ENCODE measurements at regions not wholly inside any gene's neighbourhood (a gene's known extent, or its start where the extent isn't known, plus 50 kb on each side); places are given as distances from the start of the nearest gene placed in this dataset.
"Not testable (repeated sequence)": the region's sequence is repeated elsewhere in the genome, so short reads cannot be mapped to it uniquely, and the experiment has no call there.

DNA sequence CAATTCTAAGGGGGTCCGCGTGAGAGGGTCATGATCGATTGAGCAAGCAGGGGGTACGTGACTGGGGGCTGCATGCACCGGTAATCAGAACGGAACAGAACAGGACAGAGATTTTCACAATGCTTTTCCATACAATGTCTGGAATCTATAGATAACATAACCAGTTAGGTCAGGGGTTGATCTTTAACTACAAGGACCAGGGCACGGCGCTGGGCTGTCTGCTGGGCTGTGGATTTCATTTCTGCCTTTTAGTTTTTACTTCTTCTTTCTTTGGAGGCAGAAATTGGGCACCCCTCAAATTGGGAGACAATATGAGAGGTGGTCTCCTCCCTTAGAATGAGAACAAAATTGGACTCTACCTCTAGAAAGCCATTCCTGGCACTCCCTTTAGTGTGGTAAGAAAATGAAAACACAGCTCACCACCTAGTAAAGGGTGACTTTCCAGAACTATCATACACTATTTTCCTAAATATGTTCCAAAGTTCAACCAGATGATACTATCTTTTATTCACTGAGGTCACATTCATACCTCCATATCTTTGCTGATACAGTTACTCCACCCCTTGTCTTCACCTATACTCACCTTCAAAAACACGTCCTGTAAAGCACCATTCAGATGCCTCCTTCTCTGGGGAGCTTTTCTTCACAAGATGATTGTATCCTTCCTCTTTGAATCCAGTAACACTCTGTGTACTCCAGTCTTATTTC, 1058.3 kb upstream of the SLIT2 start:
- DNase-seq, result no peak

DNA sequence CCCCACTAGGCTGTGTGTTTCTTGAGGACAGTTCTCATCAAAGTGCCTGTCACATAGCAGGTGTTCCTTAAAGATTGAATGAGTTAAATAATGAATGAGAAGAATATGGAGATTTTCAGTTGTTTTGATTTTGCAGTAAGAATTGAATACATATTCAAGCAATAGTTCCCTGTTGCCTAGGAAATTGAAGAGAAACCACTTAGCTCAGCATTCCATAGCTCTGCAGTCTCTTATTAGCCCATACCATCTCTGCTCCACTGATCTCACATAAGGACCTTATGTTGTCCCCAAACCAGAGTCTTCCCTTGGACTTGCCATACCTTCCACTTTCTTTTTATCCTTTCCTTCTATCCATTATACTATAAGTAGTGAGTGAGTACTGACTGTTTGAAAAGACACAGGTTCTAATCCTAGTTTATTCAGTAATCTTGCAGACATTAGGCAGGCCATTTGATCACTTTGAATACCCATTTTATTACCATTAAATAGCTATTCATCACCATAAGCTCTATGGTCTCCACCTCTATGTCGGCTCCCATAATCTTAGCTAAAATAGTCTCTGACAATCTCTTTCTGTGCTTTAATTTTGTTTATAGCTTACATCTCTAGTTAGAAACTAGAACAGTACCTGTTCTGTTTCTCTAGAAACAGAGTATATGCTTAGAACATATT, 1059.6 kb upstream of the SLIT2 start:
- no peak for DNase-seq

DNA sequence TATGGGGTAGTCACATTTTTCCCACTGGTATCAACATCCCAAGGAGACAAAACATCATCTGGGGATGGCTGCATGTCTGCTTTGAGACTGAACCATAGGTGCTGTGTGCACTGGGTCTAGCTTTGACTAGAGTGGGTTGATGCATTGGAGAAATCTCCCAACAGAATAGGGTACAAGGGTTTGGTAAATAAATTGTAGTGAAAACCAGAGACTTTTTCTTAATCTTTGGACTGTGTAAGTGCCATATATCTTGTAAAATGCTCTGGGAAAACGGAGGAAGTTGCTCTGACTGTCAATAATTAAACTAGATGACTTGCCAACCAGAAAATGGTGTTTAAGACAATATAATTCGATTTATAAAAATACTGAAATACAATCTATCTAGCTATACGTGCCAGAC, 1064.0 kb upstream of the SLIT2 start:
- DNase-seq, result no peak

DNA sequence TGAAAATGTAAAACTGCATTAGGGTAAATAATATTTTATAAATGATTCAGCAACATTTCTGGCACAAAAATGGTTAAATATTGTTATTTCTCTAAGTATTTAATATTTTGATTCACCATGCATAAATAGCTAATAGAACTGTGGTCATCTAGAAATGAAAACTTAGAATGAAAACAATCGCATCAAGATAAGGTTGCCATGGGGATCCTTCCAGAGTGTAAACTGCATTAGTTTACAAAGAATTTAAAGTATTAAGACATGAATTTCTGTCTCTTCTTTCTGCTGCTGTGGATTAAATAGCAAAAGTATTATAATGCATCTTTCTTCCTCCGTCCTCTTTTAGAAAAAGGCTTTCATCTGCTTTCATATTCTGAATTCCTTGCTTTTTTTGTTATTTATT, 1064.6 kb upstream of the SLIT2 start:
- DNase-seq, result no peak

DNA sequence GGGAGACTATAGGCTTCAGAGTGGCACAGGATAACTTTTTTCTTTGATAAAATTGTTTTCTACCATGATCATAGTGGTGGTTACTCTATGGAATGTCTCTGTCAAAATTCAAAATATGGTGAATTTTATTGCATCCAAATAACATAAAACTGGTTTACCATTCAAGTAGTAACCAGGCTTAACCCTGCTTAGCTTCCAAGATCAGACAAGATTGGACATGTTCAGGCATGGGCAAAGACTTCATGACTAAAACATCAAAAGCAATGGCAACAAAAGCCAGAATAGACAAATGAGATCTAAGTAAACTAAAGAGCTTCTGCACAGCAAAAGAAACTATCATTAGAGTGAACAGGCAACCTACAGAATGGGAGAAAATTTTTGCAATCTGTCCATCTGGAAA, 1070.1 kb upstream of the SLIT2 start:
- not testable (repeated sequence) for DNase-seq

DNA sequence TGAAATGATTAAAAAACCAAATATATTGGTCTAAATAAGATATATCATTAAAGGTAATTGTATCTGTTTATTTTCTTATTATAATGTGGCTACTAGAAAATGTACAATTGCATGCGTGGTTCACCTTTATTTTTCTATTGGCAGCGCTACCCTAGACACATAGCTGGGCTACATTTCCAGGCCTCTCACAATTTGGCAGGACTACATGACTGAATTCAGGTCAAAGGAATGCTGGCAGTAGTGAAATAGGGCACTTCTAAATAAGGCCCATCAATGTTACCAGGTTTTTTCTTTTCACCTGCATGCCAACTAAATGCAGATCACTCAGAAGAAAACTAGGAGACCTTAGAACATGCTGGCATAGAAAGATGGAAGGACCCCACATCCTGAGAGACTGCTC, 1072.9 kb upstream of the SLIT2 start:
- DNase-seq, result no peak

DNA sequence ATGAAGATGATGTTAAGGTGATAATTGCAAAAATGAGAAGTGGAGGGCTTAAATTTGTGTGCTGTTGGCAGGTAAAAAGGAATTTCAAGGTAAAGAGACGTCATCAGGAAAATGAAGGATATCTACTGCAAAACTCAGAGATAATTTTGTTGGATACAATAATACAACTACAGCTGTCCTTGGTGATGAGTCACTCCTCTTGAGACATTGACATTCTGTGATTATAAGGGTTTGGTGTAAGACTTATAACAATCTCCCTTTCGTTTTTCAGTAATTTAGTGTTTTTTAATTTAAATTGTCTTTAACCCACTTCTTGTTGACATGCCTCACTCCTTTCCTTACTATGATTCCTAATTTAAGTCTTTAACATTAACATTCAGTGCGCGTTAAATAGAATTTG, 1074.1 kb upstream of the SLIT2 start:
- no peak for DNase-seq

DNA sequence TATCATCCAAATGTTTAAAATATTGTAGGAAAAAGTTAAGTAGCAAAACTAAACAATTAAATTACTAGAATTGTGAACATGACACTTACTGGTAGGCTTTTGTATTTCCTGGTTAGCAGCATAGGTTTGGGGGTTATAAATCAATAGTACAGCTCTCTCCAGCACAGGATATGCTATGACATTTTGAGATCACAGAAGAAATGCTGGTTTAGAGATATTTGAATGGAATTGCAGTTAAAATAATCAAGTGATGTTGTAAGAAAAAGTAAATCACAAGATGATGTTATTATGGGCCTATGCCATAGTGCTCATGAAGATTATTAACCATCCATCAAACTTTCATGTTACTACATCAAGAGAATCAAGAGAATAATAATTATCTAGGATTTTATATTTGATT, 1079.9 kb upstream of the SLIT2 start:
- DNase-seq, result no peak

DNA sequence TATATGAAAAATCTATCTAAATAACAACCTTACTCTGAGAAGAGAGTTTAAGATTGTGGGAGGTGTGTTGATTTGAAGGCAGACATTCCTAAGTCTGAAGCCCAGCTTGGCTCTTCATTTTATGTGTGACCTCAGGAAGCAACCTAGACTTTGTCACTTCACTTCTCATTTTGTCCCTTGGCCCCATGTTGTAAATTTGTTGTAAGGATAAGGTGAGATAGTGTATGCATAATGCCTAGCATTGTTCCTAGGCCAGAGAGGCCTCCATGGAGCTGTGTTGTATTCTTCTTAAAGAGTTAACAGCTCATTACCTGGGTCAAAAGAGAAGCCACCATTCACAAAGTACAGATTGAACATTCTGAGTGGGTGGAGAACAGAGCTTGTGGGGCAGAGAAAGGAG, 1084.4 kb upstream of the SLIT2 start:
- DNase-seq, result no peak

DNA sequence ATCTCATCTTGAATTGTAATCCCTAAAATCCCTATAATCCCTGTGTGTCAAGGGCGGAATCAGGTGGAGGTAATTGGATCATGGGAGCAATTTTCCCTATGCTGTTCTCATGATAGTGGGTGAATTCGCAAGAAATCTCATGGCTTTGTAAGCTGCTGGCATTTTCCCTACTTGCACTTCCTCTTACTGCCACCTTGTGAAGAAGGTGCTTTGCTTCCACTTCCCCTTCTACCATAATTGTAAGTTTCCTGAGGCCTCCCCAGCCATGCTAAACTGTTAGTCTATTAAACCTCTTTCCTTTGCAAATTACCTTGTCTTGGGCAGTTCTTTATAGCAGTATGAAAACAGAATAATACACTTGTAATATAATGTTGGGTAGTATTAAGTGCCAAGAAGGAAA, 1087.4 kb upstream of the SLIT2 start:
- DNase-seq, result no peak

DNA sequence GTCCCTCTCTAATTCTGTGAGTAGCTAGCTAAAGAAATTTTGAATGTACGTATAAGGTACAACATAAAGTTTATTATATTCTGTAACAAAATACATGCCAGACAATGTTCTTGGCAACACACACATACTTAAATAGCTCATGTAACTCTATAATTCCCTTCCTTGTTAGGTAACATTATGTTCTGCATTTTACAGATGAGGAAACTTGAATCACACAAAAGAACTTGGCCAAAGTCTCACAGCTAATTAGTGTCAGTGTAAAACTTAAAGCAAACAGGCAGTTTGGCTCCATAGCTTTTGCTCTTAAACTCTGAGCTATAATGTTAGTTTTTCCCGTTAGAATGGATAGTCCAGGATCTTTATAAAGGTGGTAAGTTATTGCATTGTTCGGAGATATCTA, 1091.8 kb upstream of the SLIT2 start:
- DNase-seq, result no peak

DNA sequence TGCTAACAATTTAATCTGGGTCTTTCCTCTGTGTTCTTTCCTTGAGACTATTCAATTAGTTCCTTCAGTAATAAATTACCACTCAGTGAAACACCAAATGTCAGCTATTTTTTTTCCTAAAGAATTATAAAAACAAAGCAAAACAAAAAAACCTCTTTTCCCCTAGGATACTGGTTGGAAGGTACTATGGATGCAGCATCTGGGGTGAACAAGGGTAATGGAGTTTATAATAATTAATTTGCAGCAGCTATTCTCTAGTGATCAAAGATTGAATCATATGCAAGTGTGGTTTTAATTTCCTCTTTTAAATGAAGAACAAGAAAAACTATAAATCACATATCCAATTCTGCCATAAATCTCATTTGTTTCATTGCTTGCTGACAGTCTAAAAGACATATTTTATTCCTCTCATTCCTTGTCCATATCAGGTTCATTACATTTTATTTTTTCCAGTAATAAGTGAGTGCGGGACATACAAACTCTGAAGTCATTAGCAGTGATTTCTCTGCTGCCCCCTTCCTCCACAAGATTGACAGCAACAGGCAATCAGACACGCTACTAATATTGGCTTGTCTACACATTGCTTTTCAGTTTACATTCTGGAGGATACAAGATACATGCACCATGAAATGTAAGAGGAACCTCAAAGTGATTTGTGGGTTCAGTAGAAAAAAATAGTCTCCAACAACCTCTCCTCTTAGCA, 1093.4 kb upstream of the SLIT2 start:
- DNase-seq, result no peak

DNA sequence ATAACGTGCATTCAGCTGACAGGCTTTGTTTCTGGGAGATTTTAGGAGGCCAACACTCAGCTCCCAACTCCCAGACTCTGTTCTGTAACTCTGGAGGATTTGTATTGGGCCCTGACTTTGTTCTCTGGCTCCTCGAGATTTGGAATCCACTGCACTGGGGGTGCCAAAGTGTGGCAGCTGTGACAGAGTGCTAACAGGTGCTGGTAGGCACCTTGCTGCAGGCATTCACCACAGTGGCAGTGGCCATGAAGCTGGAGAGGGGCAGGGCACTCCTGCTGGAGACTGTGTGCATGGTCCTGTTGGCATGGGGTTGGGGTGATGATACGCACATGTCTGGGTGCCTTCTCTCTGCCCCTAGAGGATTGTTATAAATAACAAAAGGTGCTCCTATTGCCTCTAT, 1094.9 kb upstream of the SLIT2 start:
- no peak for DNase-seq

DNA sequence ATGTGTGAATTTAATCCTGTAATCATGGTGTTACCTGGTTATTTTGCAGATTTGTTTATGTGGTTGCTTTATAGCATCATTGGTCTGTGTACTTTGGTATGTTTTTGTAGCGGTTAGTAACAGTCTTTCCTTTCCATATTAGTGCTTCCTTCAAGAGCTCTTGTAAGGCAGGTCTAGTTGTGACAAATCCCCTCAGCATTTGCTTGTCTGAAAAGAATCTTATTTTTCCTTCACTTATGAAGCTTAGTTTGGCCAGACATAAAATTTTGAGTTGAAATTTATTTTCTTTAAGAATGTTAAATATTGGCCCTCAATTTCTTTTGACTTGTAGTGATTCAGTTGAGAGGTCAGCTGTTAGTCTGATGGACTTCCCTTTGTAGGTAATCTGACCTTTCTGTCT, 1096.1 kb upstream of the SLIT2 start:
- no peak for DNase-seq

DNA sequence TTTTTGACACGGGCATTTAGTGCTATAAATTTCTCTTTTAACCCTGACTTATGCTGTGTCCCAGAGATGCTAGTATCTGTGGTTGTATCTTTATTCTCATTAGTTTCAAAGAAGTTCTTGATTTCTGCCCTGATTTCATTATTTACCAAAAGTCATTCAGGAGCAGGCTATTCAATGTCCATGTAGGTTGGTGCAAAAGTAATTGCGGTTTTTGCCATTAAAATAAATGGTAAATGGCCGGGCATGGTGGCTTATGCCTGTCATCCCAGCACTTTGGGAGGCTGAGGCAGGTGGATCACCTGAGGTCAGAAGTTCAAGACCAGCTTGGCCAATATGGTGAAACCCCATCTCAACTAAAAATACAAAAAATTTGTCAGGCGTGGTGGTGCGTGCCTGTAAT, 1097.4 kb upstream of the SLIT2 start:
- DNase-seq, result not testable (repeated sequence)

DNA sequence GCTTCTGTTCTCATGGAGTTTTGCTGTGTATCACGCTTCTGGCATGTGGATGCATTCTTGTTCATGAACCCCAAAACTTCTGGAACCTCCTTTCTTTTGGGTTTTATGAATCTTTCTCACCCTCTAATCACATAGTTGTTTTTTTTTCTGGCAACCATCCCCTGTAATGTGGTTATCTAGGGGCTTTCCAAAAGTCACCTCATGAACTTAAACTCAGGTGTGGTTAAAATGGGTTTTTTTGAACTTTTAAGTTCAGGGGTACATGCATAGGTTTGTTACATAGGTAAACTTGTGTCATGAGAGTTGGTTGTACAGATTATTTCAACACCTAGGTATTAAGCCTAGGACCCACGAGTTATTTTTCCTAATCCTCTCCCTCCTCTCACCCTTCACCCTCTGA, 1099.4 kb upstream of the SLIT2 start:
- no peak for DNase-seq

DNA sequence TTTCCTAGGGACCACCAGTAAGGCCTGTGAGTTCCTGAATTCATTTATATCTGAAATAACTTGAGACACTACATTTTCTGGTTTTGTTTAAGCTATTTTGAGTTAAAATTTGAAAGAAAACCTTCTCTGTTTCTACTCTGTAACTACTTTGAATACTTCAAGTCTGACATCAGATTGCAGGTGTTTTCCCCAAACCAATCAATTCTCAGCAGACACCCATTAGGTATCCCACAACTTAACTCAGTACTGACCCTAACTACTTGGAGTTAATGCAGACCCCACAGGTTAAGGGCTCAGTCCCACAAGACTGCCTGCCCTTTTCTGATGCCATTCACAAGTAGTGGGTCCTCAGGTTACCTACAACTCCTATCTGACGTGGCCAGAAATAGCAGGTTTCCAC, 1100.0 kb upstream of the SLIT2 start:
- DNase-seq, result no peak

DNA sequence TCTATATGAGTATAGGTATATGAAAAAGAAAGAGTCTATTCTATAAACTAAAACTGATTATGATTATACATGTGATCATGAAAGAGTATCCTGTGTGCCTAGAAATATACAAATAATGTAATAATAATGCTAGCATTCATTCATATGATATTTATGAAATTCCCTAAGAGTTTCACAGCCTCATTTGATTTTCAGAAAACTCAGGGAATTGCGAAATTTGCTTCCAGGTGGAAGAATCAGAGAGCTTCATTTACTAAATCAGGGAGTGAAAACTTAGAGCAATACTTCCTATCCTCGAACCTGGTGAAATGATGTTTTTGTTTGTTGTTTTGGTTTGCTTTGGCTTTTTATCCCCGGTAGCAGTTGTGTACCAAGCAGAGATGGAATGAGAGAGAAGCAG, 1105.7 kb upstream of the SLIT2 start:
- DNase-seq, result no peak

DNA sequence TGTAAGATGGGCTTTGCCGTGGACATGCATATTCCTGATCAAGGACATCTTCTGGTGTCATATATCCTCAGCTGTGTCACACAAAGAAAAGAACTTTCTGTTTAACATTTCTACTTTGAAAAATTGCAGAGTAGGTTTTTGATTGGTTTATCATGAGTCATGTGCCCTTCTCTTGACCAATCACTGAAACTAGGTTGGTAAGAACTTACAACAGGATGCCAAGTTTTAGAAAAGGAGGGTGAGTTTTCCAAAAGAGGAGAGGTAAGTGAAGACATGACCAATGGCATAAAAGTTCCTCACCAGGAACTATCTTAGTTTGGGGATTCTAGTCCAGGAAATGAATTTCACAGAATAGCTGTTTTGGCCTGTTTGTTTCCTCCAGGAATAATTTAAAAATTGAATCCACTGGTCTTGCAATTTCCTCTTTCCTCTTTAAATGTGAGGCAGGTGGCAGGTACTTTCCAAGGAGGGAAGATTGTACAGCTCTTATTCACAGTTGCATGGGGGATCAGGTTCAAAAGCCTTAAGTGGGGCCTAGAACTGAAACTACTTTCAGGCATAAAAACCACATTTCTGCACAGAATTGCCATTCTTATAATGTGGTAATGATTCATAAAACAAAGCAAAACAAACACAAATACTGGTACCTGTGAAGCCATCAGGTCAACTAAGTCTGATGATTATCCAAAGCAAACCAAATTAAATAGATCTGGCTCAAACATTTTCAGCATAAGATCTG, 1114.5 kb upstream of the LCORL start:
- no peak for DNase-seq

DNA sequence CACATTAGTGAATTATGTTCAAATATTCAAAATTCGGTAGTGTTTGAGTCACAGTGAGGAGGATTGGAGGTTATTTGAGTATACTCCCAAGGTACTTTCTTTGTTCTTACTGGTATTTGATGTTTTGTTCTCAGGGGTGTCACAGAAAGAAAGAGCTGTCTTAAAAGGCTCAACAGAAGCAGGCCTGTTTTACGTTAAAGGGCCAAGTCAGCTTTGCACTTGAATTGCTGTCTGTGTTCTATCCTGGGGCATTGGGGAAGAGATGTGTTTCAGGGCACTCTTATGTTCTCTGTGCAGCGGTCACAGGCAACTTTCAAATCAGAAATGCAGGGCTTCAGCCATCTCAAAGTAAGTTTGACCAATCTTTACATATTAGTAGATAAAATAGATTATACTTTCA, 1113.1 kb upstream of the LCORL start:
- DNase-seq, result no peak

DNA sequence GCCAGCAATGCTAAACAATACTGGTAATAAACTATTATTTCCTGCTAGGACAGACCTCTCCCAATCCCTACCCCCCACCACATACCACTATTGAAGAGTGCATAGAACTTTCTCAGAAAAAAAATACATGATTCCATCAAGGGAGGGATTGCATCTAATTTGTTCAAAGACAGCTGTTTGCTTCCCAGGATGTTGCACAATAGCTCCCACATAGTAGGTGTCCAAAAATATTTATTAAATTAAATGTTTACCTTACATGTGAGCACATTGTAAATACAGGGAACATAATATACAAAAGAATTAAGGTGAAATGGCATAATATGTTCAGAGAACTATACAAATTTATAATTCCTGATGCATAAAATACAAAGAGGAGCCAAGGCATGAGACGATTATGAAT, 1111.8 kb upstream of the LCORL start:
- DNase-seq, result no peak

DNA sequence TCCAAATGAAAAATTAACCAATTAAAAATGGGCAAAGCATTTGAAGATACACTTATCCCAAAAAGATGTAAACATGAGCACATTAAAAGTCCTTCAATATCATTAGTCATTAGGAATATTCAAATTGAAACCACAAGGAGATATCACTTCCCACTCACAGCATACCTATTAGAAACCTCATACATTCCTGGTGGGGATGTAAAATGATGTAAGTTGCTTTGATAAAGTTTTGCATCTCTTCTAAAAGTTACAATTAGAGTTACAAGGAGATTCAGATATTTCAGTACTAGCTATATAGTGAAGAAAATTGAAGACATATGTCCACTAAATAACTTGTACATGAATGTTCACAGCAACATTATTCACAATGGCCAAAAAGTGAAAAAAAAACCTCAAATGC, 1109.3 kb upstream of the LCORL start:
- peak; percentile 83 for DNase-seq

DNA sequence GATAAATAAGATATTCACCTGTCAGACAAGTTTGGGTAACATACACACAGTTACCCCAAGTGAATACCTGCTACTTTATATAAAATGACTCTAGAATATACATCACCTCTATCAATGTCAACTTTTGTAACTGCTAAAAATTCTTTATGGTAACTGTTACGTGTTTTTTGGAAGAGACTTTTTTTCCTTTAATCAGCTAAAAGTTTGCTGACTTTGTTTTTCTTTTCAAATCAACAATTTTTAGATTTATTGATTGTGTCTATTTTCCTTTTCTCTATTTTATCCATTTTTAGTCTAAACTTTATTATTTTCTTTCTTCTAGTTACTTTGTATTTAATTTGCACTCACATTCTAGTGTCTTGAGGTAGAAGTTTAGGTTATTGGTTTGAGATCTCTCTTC, 1106.6 kb upstream of the LCORL start:
- DNase-seq, result no peak

DNA sequence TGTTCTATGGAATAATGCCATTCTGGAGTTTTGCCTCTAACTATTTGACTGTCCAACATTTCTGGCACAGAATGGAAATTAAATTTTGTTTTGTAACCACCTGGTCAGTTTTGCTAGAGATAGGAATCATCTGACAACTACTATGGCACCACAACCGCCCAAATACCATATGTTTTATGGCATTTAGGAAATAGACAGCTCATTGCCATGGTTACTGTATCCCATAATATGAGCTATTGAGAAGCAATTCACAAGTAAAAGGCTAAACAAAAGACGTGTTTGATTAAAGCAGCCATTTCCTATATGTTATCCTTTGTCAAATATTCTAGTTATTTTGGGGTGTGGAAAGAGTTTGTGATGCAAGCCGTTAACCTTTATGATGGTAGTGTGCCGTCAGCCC, 1105.3 kb upstream of the LCORL start:
- DNase-seq, result no peak
